ENCODE measurements at regions not wholly inside any gene's neighbourhood (a gene's known extent, or its start where the extent isn't known, plus 50 kb on each side); places are given as distances from the start of the nearest gene placed in this dataset.

DNA sequence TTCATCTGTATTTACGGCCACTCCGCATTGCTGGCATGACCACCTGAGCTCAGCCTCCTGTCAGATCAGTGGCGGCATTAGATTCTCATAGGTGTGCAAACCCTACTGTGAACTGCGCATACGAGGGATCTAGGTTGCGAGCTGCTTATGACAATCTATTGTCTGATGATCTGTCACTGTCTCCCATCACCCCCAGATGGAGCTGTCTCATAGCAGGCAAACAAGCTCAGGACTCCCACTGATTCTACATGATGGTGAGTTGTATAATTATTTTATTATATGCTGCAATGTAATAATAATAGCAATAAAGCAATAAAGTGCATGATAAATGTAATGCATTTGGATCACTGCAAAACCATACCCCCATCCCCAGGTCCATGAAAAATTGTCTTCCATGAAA is 1172.9 kb upstream of the AUTS2 start:
- TF ChIP-seq CTCF (IDR thresholded peaks at IDR 0.05) (no peak), POLR2A (IDR thresholded peaks at IDR 0.05) (no peak)
